Endothelial cell of umbilical vein (primary cell): ENCODE measurements at regions not wholly inside any gene's neighbourhood (a gene's known extent, or its start where the extent isn't known, plus 50 kb on each side); places are given as distances from the start of the nearest gene placed in this dataset.

Source experiments
- BruUV-seq: library from RNA; stranded (reverse); fragments of 400-500 nt; replicated peaks from 2 replicates; lab custom pipeline; 2021; lab: Mats Ljungman, UMichigan
- CTCF ChIA-PET: fragments of 300-600, 350-600 bp; sonication (Branson Sonifier 250); formaldehyde crosslinking; loops from one replicate; lab custom pipeline; 2021; ENCODE audit warnings: antibody characterized with exemption, inconsistent platforms; lab: Charles Lee
- POLR2A ChIA-PET: fragments of 300-600, 350-600 bp; sonication (Branson Sonifier 250); formaldehyde crosslinking; loops from one replicate; lab custom pipeline; 2021; ENCODE audit warnings: antibody characterized with exemption, inconsistent platforms; lab: Charles Lee
- DNase-seq: peaks from one replicate; pipeline ENCODE4 v3.0.0-alpha.2; 2011; ENCODE audit warnings: low read depth, low spot score
- FAIRE-seq: peaks from 2 replicates; lab custom pipeline; 2011; peaks lifted over from hg19 to GRCh38; lab: Jason Lieb, UNC
- H2AFZ ChIP-seq: 2 replicates; pipeline ENCODE4 v1.6.0; 2012; ENCODE audit warnings: low read depth, low read length, control low read depth, inconsistent platforms
- H3K27ac ChIP-seq: 2 replicates; pipeline ENCODE4 v1.5.1; 2011; ENCODE audit warnings: low read depth, mild to moderate bottlenecking, control low read depth, low read length, moderate library complexity; ENCODE audit not compliant: insufficient read depth
- H3K27me3 ChIP-seq, 2 experiments: 2 replicates each; pipeline versions ENCODE4 v1.6.0 to v1.6.1; 2011; ENCODE audit warnings: low read length in 2 of 2, mixed read lengths in 1 of 2; ENCODE audit not compliant: control insufficient read depth in 2 of 2, insufficient read depth in 2 of 2
- H3K36me3 ChIP-seq, 2 experiments: 2 replicates in 1 of 2; 3 replicates in 1 of 2; pipeline ENCODE4 v1.5.1; 2011; ENCODE audit warnings: low read length in 2 of 2, mild to moderate bottlenecking in 1 of 2, moderate library complexity in 1 of 2; ENCODE audit not compliant: control insufficient read depth in 2 of 2, insufficient read depth in 2 of 2; ENCODE audit errors: extremely low read depth in 1 of 2
- H3K4me1 ChIP-seq: 3 replicates; pipeline ENCODE4 v1.5.1; 2011; ENCODE audit warnings: mild to moderate bottlenecking, low read length; ENCODE audit not compliant: control insufficient read depth, insufficient read depth; ENCODE audit errors: extremely low read depth
- H3K4me2 ChIP-seq: 2 replicates; pipeline ENCODE4 v1.6.1; 2011; ENCODE audit warnings: low read length, control low read depth, mixed read lengths; ENCODE audit not compliant: insufficient read depth
- H3K4me3 ChIP-seq, 3 experiments: fragments of 200-600 bp in 1 of 3; sonication (generic), shearing (Covaris generic) in 1 of 3; replicated peaks in 1 of 3; 2 replicates each; pipeline ENCODE4 v1.5.1; 2011 to 2016; ENCODE audit warnings: control low read depth in 3 of 3, low read length in 3 of 3, mild to moderate bottlenecking in 2 of 3, inconsistent platforms in 1 of 3, low read depth in 1 of 3, moderate library complexity in 1 of 3; ENCODE audit not compliant: insufficient read depth in 1 of 3
- H3K79me2 ChIP-seq: 2 replicates; pipeline ENCODE4 v1.6.0; 2012; ENCODE audit warnings: low read length, inconsistent platforms; ENCODE audit not compliant: control insufficient read depth, insufficient read depth
- H3K9ac ChIP-seq: replicated peaks from 2 replicates; pipeline ENCODE3; 2011; ENCODE audit warnings: low read length, control low read depth; ENCODE audit not compliant: insufficient read depth; ENCODE audit errors: extremely low read depth
- H3K9me1 ChIP-seq: replicated peaks from 3 replicates; pipeline ENCODE4 v1.6.0; 2011; ENCODE audit warnings: mild to moderate bottlenecking, low read length; ENCODE audit not compliant: control insufficient read depth, insufficient read depth; ENCODE audit errors: extremely low read depth
- H3K9me3 ChIP-seq: replicated peaks from 2 replicates; pipeline ENCODE4 v1.5.1; 2012; ENCODE audit warnings: low read length, inconsistent platforms; ENCODE audit not compliant: control insufficient read depth, insufficient read depth
- H4K20me1 ChIP-seq: replicated peaks from 2 replicates; pipeline ENCODE3; 2011; ENCODE audit warnings: mild to moderate bottlenecking, low read length; ENCODE audit not compliant: control insufficient read depth, insufficient read depth; ENCODE audit errors: extremely low read depth
- EZH2 ChIP-seq: IDR thresholded peaks from 2 replicates; pipeline ENCODE4 v1.6.1; 2012; ENCODE audit warnings: borderline replicate concordance, low read depth, mild to moderate bottlenecking, moderate library complexity, low read length, inconsistent platforms; ENCODE audit not compliant: severe bottlenecking
- POLR2A ChIP-seq: IDR thresholded peaks from 2 replicates; pipeline ENCODE4 v1.6.1; 2012; ENCODE audit warnings: low read depth, mild to moderate bottlenecking, control low read depth, low read length
- dilution Hi-C: fragments of 300-500 bp; cut with MboI; formaldehyde crosslinking; loops from one replicate; pipeline ENCODE4 v1.15.0; 2019; ENCODE audit warnings: low sequenced_read_pairs; ENCODE audit not compliant: extremely low pct_ligation_motif_present
- intact Hi-C: fragments of 100-400 bp; cut with micrococcal nuclease; formaldehyde crosslinking; loops from one replicate; pipeline ENCODE4 v1.10.0; 2022
- TF ChIP-seq, protein P1 (sequence below), 2 donors: IDR thresholded peaks; 1 replicate in 1 of 2; 2 replicates in 1 of 2; pipeline ENCODE4 v1.5.1; 2011; ENCODE audit warnings: low read length in 2 of 2, mild to moderate bottlenecking in 2 of 2, moderate library complexity in 2 of 2, control low read depth in 1 of 2, inconsistent platforms in 1 of 2, low read depth in 1 of 2; ENCODE audit not compliant: insufficient read depth in 1 of 2; ENCODE audit errors: extremely low read depth in 1 of 2

DNA sequence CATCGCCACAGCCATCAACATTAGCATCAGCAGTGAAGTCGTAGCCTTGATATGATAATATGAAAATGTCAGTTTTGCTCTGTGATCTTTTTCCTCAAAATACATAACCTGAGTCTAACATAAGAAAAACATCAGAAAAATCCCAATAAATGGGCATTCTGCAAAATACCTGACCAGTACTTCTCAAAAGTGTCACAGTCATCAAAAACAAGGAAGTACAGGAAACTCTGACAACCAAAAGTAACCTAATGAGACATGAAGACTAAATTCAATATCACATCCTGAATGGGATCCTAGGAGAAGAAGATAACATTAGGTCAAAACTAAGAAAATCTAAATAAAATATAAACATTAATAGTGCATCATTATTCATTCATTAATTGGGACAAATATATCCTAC is 1731.0 kb downstream of the SUCLG1 start:
- Histone ChIP-seq H3K27me3 (no peaks in the 10 kb centered on the region), H2AFZ (no peak overlapping the region), H3K9me1 (no peaks in the 10 kb centered on the region), H3K9ac (no peak overlapping the region), H3K4me3 (no peak overlapping the region), H3K27ac (no peak overlapping the region), H3K79me2 (no peaks in the 10 kb centered on the region), H3K36me3 (no peaks in the 10 kb centered on the region), H3K4me2 (no peak overlapping the region), H3K9me3 (no peaks in the 10 kb centered on the region), H3K4me1 (no peaks in the 10 kb centered on the region), H4K20me1 (no peaks in the 10 kb centered on the region)
- intact Hi-C loops (no loop called here), dilution Hi-C loops (no loop called here)
- CTCF ChIA-PET, result interaction anchor here (1.0 kb wide), 1 partner anchor 10 kb away, joined by 3 read pairs; no protein-coding TSS in a partner anchor
- no TSS peak for BruUV-seq
- POLR2A ChIA-PET, result no interaction called here
- FAIRE-seq, result no peak
- DNase-seq, result no peak
- no peak for TF ChIP-seq EZH2
- TF ChIP-seq, protein P1, sequence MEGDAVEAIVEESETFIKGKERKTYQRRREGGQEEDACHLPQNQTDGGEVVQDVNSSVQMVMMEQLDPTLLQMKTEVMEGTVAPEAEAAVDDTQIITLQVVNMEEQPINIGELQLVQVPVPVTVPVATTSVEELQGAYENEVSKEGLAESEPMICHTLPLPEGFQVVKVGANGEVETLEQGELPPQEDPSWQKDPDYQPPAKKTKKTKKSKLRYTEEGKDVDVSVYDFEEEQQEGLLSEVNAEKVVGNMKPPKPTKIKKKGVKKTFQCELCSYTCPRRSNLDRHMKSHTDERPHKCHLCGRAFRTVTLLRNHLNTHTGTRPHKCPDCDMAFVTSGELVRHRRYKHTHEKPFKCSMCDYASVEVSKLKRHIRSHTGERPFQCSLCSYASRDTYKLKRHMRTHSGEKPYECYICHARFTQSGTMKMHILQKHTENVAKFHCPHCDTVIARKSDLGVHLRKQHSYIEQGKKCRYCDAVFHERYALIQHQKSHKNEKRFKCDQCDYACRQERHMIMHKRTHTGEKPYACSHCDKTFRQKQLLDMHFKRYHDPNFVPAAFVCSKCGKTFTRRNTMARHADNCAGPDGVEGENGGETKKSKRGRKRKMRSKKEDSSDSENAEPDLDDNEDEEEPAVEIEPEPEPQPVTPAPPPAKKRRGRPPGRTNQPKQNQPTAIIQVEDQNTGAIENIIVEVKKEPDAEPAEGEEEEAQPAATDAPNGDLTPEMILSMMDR (IDR thresholded peaks at IDR 0.05; ENCODE audit: extremely low read depth in 1 of 2, insufficient read depth in 1 of 2, low read depth in 1 of 2, low read length in 2 of 2), result no peak

DNA sequence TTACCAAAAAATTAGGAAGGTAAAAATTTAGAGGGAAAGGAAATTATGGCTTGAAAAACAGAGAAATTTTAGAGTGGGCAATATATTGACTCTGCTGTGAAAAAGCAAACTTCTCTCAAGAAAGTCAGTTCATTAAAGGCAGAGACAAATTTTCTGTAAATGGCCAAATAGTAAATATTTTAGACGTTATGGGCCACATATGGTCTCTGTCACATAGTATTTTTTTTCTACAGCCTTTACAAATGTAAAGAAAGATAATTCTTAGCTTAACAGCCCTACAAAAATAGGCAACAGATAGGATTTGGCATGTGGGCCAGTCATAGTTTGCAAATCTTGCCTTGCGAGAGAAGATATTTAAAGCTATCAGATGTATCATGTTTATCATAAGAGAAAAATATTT is 1750.4 kb downstream of the SUCLG1 start:
- DNase-seq (no peak), FAIRE-seq (no peak)
- no peaks in the 10 kb centered on the region for H3K27me3 ChIP-seq
- H3K4me3 ChIP-seq, result no peak overlapping the region
- no peak overlapping the region for H2AFZ ChIP-seq
- no peaks in the 10 kb centered on the region for H3K4me1 ChIP-seq
- H3K79me2 ChIP-seq, result no peaks in the 10 kb centered on the region
- ChIA-PET POLR2A (no interaction called here), CTCF (no interaction called here)
- no peaks in the 10 kb centered on the region for H3K9me1 ChIP-seq
- intact Hi-C loops, result no loop called here
- BruUV-seq, result no TSS peak
- H3K27ac ChIP-seq, result no peak overlapping the region
- dilution Hi-C loops, result no loop called here
- no peak overlapping the region for H3K9ac ChIP-seq
- no peak overlapping the region for H3K4me2 ChIP-seq
- H3K9me3 ChIP-seq, result no peaks in the 10 kb centered on the region
- no peaks in the 10 kb centered on the region for H4K20me1 ChIP-seq
- no peak for TF ChIP-seq POLR2A
- no peaks in the 10 kb centered on the region for H3K36me3 ChIP-seq
